AG10803 (cell line): ENCODE measurements at regions not wholly inside any gene's neighbourhood (a gene's known extent, or its start where the extent isn't known, plus 50 kb on each side); places are given as distances from the start of the nearest gene placed in this dataset.

ENCODE experiments used
- DNase-seq: peaks from one replicate; pipeline ENCODE4 v3.0.0; 2010; ENCODE audit warnings: low read depth
- H3K4me3 ChIP-seq: 2 replicates; pipeline ENCODE4 v1.5.1; 2011; ENCODE audit warnings: mild to moderate bottlenecking, low read length, control low read depth
- TF ChIP-seq, protein P1 (sequence below): conservative IDR thresholded peaks from 2 replicates; pipeline ENCODE4 v1.5.1; 2011; ENCODE audit warnings: mild to moderate bottlenecking, low read length, control low read depth, inconsistent platforms

DNA sequence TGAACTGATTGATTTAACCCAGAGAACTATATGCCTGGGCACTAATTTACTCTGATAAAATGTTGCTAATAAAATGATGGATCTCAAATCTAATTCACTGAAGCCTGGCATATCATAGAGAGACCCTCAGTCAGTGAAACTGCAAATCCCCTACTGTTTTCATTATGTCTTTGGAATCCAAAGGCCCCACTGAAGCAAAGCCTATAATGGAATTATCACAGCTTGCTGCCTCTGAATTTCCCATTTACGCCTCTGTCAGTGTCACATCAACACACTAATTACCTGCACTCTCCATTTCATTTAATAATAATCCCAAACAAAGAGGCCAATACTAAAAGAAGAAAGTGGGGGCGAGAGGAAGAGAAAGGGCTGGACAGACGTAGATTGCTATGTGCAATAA lies 470.9 kb downstream of the MBD2 start:
- TF ChIP-seq, protein P1, sequence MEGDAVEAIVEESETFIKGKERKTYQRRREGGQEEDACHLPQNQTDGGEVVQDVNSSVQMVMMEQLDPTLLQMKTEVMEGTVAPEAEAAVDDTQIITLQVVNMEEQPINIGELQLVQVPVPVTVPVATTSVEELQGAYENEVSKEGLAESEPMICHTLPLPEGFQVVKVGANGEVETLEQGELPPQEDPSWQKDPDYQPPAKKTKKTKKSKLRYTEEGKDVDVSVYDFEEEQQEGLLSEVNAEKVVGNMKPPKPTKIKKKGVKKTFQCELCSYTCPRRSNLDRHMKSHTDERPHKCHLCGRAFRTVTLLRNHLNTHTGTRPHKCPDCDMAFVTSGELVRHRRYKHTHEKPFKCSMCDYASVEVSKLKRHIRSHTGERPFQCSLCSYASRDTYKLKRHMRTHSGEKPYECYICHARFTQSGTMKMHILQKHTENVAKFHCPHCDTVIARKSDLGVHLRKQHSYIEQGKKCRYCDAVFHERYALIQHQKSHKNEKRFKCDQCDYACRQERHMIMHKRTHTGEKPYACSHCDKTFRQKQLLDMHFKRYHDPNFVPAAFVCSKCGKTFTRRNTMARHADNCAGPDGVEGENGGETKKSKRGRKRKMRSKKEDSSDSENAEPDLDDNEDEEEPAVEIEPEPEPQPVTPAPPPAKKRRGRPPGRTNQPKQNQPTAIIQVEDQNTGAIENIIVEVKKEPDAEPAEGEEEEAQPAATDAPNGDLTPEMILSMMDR = no peak

DNA sequence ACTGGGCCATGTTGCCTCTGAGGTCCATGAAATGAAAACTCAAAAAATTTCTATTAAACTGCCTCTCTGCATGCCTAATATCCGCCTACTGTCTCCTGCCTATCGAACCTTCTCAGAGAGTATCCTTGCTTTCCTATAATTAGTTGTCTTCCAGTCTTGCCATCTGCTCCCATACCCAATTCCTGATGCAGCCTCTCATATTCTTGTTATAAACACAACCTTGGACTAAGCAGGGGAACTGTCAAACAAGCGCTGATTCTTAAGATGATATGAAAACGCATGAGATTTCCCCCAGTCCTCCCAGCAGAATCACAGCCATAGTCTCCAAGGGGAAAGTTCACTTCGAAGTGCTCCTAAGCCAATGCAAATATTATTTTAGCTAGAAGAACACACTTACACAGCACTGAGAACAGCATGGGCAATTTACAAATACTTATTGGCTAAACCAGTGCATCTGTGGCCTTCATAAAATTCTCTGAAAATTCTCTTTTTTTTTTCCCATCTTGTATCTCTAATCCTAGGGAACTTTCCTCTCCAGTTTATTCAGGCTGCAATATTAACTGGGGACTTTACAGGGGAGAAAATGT lies 471.6 kb downstream of the MBD2 start:
- no peak overlapping the region for H3K4me3 ChIP-seq
- TF ChIP-seq, protein P1 = no peak
- DNase-seq = no peak

More for the DNA sequence above, 470.9 kb downstream of the MBD2 start:
- no peak for DNase-seq
- no peak overlapping the region for H3K4me3 ChIP-seq

DNA sequence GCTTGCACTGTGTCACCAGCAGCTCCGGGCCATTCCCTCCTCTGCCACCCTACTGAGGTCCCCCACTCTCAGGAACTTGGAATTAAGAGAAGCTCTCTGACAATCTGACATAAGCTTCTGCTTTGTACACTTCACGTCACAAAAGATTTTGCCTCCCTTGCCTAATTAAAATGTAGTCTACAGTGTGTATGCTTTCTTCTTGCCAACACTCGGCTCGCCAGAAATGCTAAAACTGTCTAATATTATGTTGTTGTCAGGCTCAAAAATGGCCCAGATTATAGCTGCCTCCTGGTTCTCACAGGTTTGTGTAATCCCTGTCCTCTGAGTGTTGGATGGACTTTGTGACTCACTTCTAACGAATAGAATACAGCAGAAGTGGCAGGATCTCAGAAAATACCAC lies 474.7 kb downstream of the MBD2 start:
- no peak for DNase-seq
- TF ChIP-seq, protein P1 = no peak
- no peak overlapping the region for H3K4me3 ChIP-seq

DNA sequence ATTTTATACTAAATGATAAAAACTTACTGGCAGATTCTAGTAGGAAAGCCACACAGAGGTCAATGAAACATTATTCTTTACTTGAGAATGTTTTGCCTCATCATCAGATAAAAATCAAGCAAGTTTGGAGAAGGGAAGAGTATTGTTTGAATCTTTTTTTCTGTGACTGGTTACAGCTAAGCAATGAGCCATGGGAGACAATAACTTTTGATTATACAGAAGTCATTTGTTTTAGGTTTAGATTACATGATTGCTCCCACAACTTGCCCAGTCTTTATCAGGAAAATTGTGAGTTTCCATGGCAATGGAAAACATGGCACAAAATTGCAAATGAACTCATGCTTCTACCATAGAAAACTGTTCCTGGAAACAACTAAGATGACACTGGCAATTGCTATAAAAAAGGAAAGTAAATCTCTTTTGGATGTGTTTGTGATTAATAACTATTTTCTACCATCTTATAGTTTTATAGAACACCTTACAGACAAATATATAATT lies 476.8 kb downstream of the MBD2 start:
- TF ChIP-seq, protein P1 = no peak
- no peak for DNase-seq
- no peak overlapping the region for H3K4me3 ChIP-seq

DNA sequence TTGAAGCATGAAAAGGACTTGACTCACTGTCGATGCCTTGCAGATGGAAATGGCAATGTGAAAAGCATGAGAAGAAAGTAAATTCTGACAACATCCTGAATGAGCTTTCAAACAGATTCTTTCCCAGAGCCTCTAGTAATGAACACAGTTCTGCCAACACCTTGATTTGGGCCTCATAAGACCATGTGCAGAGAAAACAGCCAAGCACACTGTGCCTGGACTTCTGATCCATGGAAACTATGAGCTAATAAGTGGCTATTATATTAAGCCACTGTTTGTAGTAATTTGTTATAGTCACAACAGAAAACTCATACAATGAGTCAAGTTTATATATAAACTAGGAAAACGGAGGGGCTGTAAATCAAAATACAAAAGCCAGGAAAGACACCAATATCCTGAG lies 477.3 kb downstream of the MBD2 start:
- DNase-seq = no peak
- H3K4me3 ChIP-seq = no peak overlapping the region
- TF ChIP-seq, protein P1 = no peak

DNA sequence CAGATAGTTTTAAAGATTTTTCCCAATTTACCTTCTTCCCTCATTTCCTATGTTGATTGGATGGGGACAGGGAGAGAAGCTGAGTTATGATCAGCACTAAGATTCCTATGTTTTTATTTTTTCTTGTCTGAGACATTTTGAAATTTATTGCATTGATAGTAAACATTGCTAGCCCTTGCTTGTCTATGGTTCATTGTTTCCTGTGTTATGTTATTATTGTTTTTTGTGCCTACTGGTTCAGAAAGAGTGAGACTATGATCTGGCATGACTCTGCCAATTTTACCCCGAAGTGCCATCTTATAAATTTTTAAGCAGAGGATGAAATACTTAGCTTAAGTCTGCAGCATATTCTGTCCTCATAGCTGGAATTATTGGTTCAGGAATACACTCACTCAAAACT lies 478.5 kb downstream of the MBD2 start:
- DNase-seq = no peak
- TF ChIP-seq, protein P1 = no peak
- no peak overlapping the region for H3K4me3 ChIP-seq

DNA sequence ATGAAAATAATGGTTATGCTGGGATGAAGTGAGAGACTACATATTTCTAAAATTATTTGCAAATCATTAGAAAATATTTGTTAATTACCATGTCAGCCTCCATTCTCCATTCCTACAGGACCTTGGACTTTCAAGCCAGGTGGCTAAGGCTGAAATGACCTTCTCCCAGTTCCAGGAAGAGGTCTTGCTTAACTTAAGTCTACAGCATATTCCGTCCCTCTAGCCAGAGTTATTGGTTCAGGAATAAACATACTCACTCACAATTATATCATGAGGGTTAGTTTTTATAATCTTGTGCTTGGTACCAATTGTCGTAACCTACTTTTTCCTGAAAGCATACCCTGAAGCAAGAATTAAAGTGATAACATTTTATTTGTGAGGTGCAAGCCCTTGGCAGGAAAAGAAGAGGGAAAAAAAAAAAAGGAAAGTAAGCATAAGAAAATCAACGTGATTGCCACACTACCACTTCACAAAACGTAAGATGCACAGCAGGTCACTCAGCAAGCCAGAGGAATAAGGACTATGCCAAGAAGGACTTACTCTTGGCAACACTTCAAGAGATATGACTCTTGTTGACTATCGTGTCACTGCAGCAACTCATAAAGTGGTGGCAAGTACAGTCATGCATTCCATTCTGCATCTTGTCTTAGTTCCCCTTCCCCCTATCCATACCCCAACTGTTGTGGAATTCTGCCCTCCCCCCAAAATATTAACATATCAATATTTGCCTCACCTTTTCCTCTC lies 479.1 kb downstream of the MBD2 start:
- H3K4me3 ChIP-seq = no peak overlapping the region
- TF ChIP-seq, protein P1 = no peak
- peak; percentile 16 for DNase-seq
